AG09309 (cell line): ENCODE measurements at regions not wholly inside any gene's neighbourhood (a gene's known extent, or its start where the extent isn't known, plus 50 kb on each side); places are given as distances from the start of the nearest gene placed in this dataset.

Experiments used
- DNase-seq: peaks from one replicate; pipeline ENCODE4 v3.0.0-alpha.2; 2010; ENCODE audit warnings: low read depth
- H3K4me3 ChIP-seq: 2 replicates; pipeline ENCODE4 v1.5.1; 2011; ENCODE audit warnings: mild to moderate bottlenecking, low read depth, low read length, moderate library complexity; ENCODE audit not compliant: control insufficient read depth
- CTCF ChIP-seq: IDR thresholded peaks from 2 replicates; pipeline ENCODE4 v1.5.1; 2011; ENCODE audit warnings: mild to moderate bottlenecking, low read depth, low read length, inconsistent platforms; ENCODE audit not compliant: insufficient read depth, control insufficient read depth; ENCODE audit errors: missing control alignments

GRCh38 chr2:194155431-194155830 lies 1501.6 kb upstream of the SLC39A10 start:
- no peak for DNase-seq
- TF ChIP-seq CTCF = no peak
- no peak overlapping the region for H3K4me3 ChIP-seq

GRCh38 chr2:194151231-194151630 lies 1505.8 kb upstream of the SLC39A10 start:
- H3K4me3 ChIP-seq = no peak overlapping the region

GRCh38 chr2:194135463-194135862 lies 1521.6 kb upstream of the SLC39A10 start:
- DNase-seq = no peak
- no peak overlapping the region for H3K4me3 ChIP-seq
- TF ChIP-seq CTCF = no peak

More at GRCh38 chr2:194151231-194151630, 1505.8 kb upstream of the SLC39A10 start:
- TF ChIP-seq CTCF = no peak
- no peak for DNase-seq

GRCh38 chr2:194128810-194129209 lies 1528.2 kb upstream of the SLC39A10 start:
- TF ChIP-seq CTCF = no peak
- DNase-seq = no peak
- no peak overlapping the region for H3K4me3 ChIP-seq

- TF ChIP-seq CTCF = no peak
- H3K4me3 ChIP-seq = no peak overlapping the region
- DNase-seq = no peak
These were observed 1530.6 kb upstream of the SLC39A10 start for GRCh38 chr2:194126418-194126817.

GRCh38 chr2:194116861-194117260 lies 1540.2 kb upstream of the SLC39A10 start:
- TF ChIP-seq CTCF = no peak
- H3K4me3 ChIP-seq = no peak overlapping the region
- DNase-seq = no peak

- DNase-seq = no peak
- no peak overlapping the region for H3K4me3 ChIP-seq
- no peak for TF ChIP-seq CTCF
These were observed 1551.7 kb upstream of the SLC39A10 start for GRCh38 chr2:194105358-194105757.
